Retinal pigment epithelial cell (primary cell): ENCODE measurements at regions not wholly inside any gene's neighbourhood (a gene's known extent, or its start where the extent isn't known, plus 50 kb on each side); places are given as distances from the start of the nearest gene placed in this dataset.
"Not testable (repeated sequence)": the region's sequence is repeated elsewhere in the genome, so short reads cannot be mapped to it uniquely, and the experiment has no call there.

ENCODE experiments used
- DNase-seq: peaks from one replicate; pipeline ENCODE4 v3.0.0-alpha.2; 2010; ENCODE audit warnings: low read depth
- H3K4me3 ChIP-seq: 2 replicates; pipeline ENCODE4 v1.5.1; 2011; ENCODE audit warnings: mild to moderate bottlenecking, low read length, control low read depth, moderate library complexity
- CTCF ChIP-seq: conservative IDR thresholded peaks from 2 replicates; pipeline ENCODE4 v1.5.1; 2011; ENCODE audit warnings: low read depth, low read length, control low read depth, inconsistent platforms

GRCh38 chr2:132220589-132220988 is 58.8 kb upstream of the ANKRD30BL start:
- H3K4me3 ChIP-seq, DNase-seq: not testable (repeated sequence)

- H3K4me3 ChIP-seq, result not testable (repeated sequence)
Observed at GRCh38 chr2:132221886-132222285, 60.1 kb upstream of the ANKRD30BL start.

GRCh38 chr2:132252191-132252893 is 90.6 kb upstream of the ANKRD30BL start:
- TF ChIP-seq CTCF, result no peak
- no peak overlapping the region for H3K4me3 ChIP-seq
- no peak for DNase-seq

More at GRCh38 chr2:132221886-132222285, 60.1 kb upstream of the ANKRD30BL start:
- not testable (repeated sequence) for DNase-seq

- no peak overlapping the region for H3K4me3 ChIP-seq
- no peak for TF ChIP-seq CTCF
- DNase-seq, result no peak
Observed at GRCh38 chr2:132252894-132253264, 91.1 kb upstream of the ANKRD30BL start.

GRCh38 chr2:132253496-132254305 is 91.9 kb upstream of the ANKRD30BL start:
- TF ChIP-seq CTCF, result no peak
- no peak for DNase-seq

GRCh38 chr2:132254306-132254919 is 92.7 kb upstream of the ANKRD30BL start:
- H3K4me3 ChIP-seq, DNase-seq: not testable (repeated sequence)

More at GRCh38 chr2:132253496-132254305, 91.9 kb upstream of the ANKRD30BL start:
- H3K4me3 ChIP-seq, result no peak overlapping the region

GRCh38 chr2:132255714-132256113 is 94.0 kb upstream of the ANKRD30BL start:
- TF ChIP-seq CTCF, result no peak
- no peak overlapping the region for H3K4me3 ChIP-seq
- DNase-seq, result no peak

- no peak for DNase-seq
- no peak for TF ChIP-seq CTCF
Observed at GRCh38 chr2:132256251-132256902, 94.6 kb upstream of the ANKRD30BL start.

GRCh38 chr2:132256903-132257300 is 95.2 kb upstream of the ANKRD30BL start:
- H3K4me3 ChIP-seq, result peak overlapping the region; percentile 30
- not testable (repeated sequence) for DNase-seq

More at GRCh38 chr2:132256251-132256902, 94.6 kb upstream of the ANKRD30BL start:
- no peak overlapping the region for H3K4me3 ChIP-seq

- H3K4me3 ChIP-seq, result peak overlapping the region; percentile 30
Observed at GRCh38 chr2:132257301-132258171, 95.8 kb upstream of the ANKRD30BL start.

GRCh38 chr2:132259276-132259675 is 97.5 kb upstream of the ANKRD30BL start:
- DNase-seq, H3K4me3 ChIP-seq: not testable (repeated sequence)

More at GRCh38 chr2:132257301-132258171, 95.8 kb upstream of the ANKRD30BL start:
- DNase-seq, result not testable (repeated sequence)
